Astrocyte (in vitro differentiated cells and primary cell): ENCODE measurements at regions not wholly inside any gene's neighbourhood (a gene's known extent, or its start where the extent isn't known, plus 50 kb on each side); places are given as distances from the start of the nearest gene placed in this dataset. TPM values are rescaled to one million over a fixed set of nuclear protein-coding genes. Genes with fewer than 3 reads are reported as not detected.

Source experiments
- DNase-seq: peaks from one replicate; pipeline ENCODE4 v3.0.0-alpha.2; 2010; ENCODE audit warnings: low read depth
- FAIRE-seq: peaks from 2 replicates; lab custom pipeline; 2011; peaks lifted over from hg19 to GRCh38; lab: Jason Lieb, UNC
- H2AFZ ChIP-seq: 2 replicates; pipeline ENCODE4 v1.6.0; 2012; ENCODE audit warnings: low read depth, low read length, inconsistent platforms
- H3K27ac ChIP-seq: 2 replicates; pipeline ENCODE4 v1.5.1; 2011; ENCODE audit warnings: low read depth, low read length, inconsistent platforms
- H3K27me3 ChIP-seq: 2 replicates; pipeline ENCODE4 v1.6.0; 2011; ENCODE audit warnings: low read length, inconsistent platforms; ENCODE audit not compliant: insufficient read depth
- H3K36me3 ChIP-seq: 2 replicates; pipeline ENCODE4 v1.5.1; 2011; ENCODE audit warnings: low read length, inconsistent platforms; ENCODE audit not compliant: insufficient read depth
- H3K4me1 ChIP-seq: 2 replicates; pipeline ENCODE4 v1.5.1; 2011; ENCODE audit warnings: low read length, inconsistent platforms; ENCODE audit not compliant: insufficient read depth
- H3K4me2 ChIP-seq: 2 replicates; pipeline ENCODE4 v1.6.0; 2012; ENCODE audit warnings: low read length, inconsistent platforms
- H3K4me3 ChIP-seq: 2 replicates; pipeline ENCODE4 v1.5.1; 2011; ENCODE audit warnings: low read depth, mild to moderate bottlenecking, low read length, inconsistent platforms; ENCODE audit not compliant: insufficient read depth
- H3K79me2 ChIP-seq: 2 replicates; pipeline ENCODE4 v1.6.0; 2012; ENCODE audit warnings: mild to moderate bottlenecking, low read length, inconsistent platforms; ENCODE audit not compliant: insufficient read depth
- H3K9ac ChIP-seq: 2 replicates; pipeline ENCODE4 v1.6.0; 2012; ENCODE audit warnings: mild to moderate bottlenecking, low read length, inconsistent platforms
- H3K9me3 ChIP-seq: 2 replicates; pipeline ENCODE4 v1.5.1; 2012; ENCODE audit warnings: low read depth, mild to moderate bottlenecking, low read length, inconsistent platforms; ENCODE audit not compliant: insufficient read depth
- H4K20me1 ChIP-seq: 2 replicates; pipeline ENCODE4 v1.6.0; 2012; ENCODE audit warnings: low read length, inconsistent platforms; ENCODE audit not compliant: insufficient read depth
- H3K27ac Mint-ChIP-seq: one replicate; pipeline ENCODE4 v1.8.0; 2021; ENCODE audit warnings: mild to moderate bottlenecking, mixed read lengths; ENCODE audit not compliant: unreplicated experiment
- H3K27me3 Mint-ChIP-seq: one replicate; pipeline ENCODE4 v1.8.0; 2021; ENCODE audit warnings: low read depth, mixed read lengths; ENCODE audit not compliant: unreplicated experiment
- H3K36me3 Mint-ChIP-seq: one replicate; pipeline ENCODE4 v1.8.0; 2021; ENCODE audit warnings: low read depth, mixed read lengths; ENCODE audit not compliant: unreplicated experiment
- H3K4me1 Mint-ChIP-seq: one replicate; pipeline ENCODE4 v1.8.0; 2021; ENCODE audit warnings: low read depth, mixed read lengths; ENCODE audit not compliant: unreplicated experiment
- H3K4me3 Mint-ChIP-seq: one replicate; pipeline ENCODE4 v1.8.0; 2021; ENCODE audit warnings: mild to moderate bottlenecking, moderate library complexity, mixed read lengths; ENCODE audit not compliant: unreplicated experiment
- H3K9me3 Mint-ChIP-seq: one replicate; pipeline ENCODE4 v1.8.0; 2021; ENCODE audit warnings: mild to moderate bottlenecking, mixed read lengths; ENCODE audit not compliant: unreplicated experiment
- CTCF ChIP-seq: IDR thresholded peaks from 2 replicates; pipeline ENCODE4 v1.5.1; 2011; ENCODE audit warnings: low read depth, mild to moderate bottlenecking, inconsistent platforms, low read length, moderate library complexity; ENCODE audit not compliant: insufficient read depth
- EZH2 ChIP-seq: IDR thresholded peaks from 2 replicates; pipeline ENCODE4 v1.6.1; 2012; ENCODE audit warnings: mild to moderate bottlenecking, low read length, inconsistent platforms; ENCODE audit not compliant: insufficient read depth
- microRNA-seq: library from miRNA; unstranded; fragments of <30 nt; microRNA quantifications from one replicate; pipeline ENCODE4 v1.2.0, GENCODE V29; 2020

GRCh38 chr3:163132111-163132510 is 1635.5 kb downstream of the OTOL1 start:
- TF ChIP-seq CTCF (no peak), EZH2 (no peak)
- no peaks in the 10 kb centered on the region for H3K36me3 ChIP-seq
- no peak overlapping the region for H3K4me2 ChIP-seq
- no peaks in the 10 kb centered on the region for H4K20me1 ChIP-seq
- Mint-ChIP-seq H3K4me3 (no peak overlapping the region), H3K27me3 (no peaks in the 10 kb centered on the region), H3K36me3 (no peaks in the 10 kb centered on the region), H3K4me1 (no peaks in the 10 kb centered on the region), H3K9me3 (peaks cover 2% of the 10 kb centered on the region), H3K27ac (no peak overlapping the region)
- no peaks in the 10 kb centered on the region for H3K9me3 ChIP-seq
- H3K27ac ChIP-seq: no peak overlapping the region
- no peaks in the 10 kb centered on the region for H3K79me2 ChIP-seq
- no peak for DNase-seq
- H3K4me1 ChIP-seq: no peaks in the 10 kb centered on the region
- H3K9ac ChIP-seq: no peak overlapping the region
- H3K4me3 ChIP-seq: no peak overlapping the region
- no peak for FAIRE-seq
- no peak overlapping the region for H2AFZ ChIP-seq
- no peaks in the 10 kb centered on the region for H3K27me3 ChIP-seq

DNA sequence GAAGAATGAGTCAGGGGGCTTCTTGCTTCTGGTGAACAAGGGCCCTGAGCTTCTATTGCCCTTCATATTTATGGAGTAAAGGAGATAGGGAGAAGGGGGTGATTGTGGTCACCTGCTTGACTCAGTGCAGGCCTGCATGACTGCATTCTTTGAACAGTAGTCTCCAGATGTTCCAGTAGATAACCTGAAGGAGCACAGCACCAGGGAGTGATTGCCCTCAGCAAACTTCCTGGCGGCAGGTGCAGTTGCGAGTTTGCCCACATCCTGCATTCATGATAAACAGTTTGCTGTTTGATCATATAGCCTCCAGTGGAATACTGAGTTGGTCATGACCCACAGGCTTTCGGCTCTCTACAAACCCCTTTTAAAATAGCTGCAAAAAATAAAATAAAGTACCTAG is 1632.7 kb downstream of the OTOL1 start:
- FAIRE-seq (no peak), DNase-seq (no peak)
- no peaks in the 10 kb centered on the region for H3K4me1 Mint-ChIP-seq
- H3K4me3 ChIP-seq: no peak overlapping the region
- H3K4me1 ChIP-seq: no peaks in the 10 kb centered on the region
- H3K4me2 ChIP-seq: no peak overlapping the region
- H3K27me3 Mint-ChIP-seq: no peaks in the 10 kb centered on the region
- H3K4me3 Mint-ChIP-seq: no peak overlapping the region
- TF ChIP-seq CTCF (no peak), EZH2 (no peak)
- H2AFZ ChIP-seq: no peak overlapping the region
- no peak overlapping the region for H3K9ac ChIP-seq
- H3K9me3 Mint-ChIP-seq: peaks cover 13% of the 10 kb centered on the region
- no peaks in the 10 kb centered on the region for H3K79me2 ChIP-seq
- no peaks in the 10 kb centered on the region for H3K27me3 ChIP-seq
- H3K36me3 ChIP-seq: no peaks in the 10 kb centered on the region
- peaks cover 2% of the 10 kb centered on the region for H3K9me3 ChIP-seq
- no peak overlapping the region for H3K27ac Mint-ChIP-seq
- H4K20me1 ChIP-seq: no peaks in the 10 kb centered on the region
- no peaks in the 10 kb centered on the region for H3K36me3 Mint-ChIP-seq
- H3K27ac ChIP-seq: no peak overlapping the region

- Histone ChIP-seq H3K79me2 (no peaks in the 10 kb centered on the region), H3K4me3 (no peak overlapping the region), H3K9ac (no peak overlapping the region), H3K4me2 (no peak overlapping the region), H3K4me1 (no peaks in the 10 kb centered on the region), H3K9me3 (peaks cover 2% of the 10 kb centered on the region), H3K27me3 (no peaks in the 10 kb centered on the region), H3K27ac (no peak overlapping the region), H3K36me3 (no peaks in the 10 kb centered on the region), H4K20me1 (no peaks in the 10 kb centered on the region), H2AFZ (no peak overlapping the region)
- Mint-ChIP-seq H3K27me3 (no peaks in the 10 kb centered on the region), H3K4me1 (no peaks in the 10 kb centered on the region), H3K36me3 (no peaks in the 10 kb centered on the region), H3K9me3 (peaks cover 13% of the 10 kb centered on the region), H3K4me3 (no peak overlapping the region), H3K27ac (no peak overlapping the region)
- FAIRE-seq (no peak), DNase-seq (no peak)
- TF ChIP-seq CTCF: no peak
- TF ChIP-seq EZH2: no peak
Measured at GRCh38 chr3:163126115-163126514, 1629.5 kb downstream of the OTOL1 start.

Small RNA genes in the stretch of these regions (microRNA-seq; reads per million reads assigned to microRNA genes)
- gene MIR1263: not detected
